Epidermal melanocyte (primary cell): ENCODE measurements at regions not wholly inside any gene's neighbourhood (a gene's known extent, or its start where the extent isn't known, plus 50 kb on each side); places are given as distances from the start of the nearest gene placed in this dataset.
"Not testable (repeated sequence)": the region's sequence is repeated elsewhere in the genome, so short reads cannot be mapped to it uniquely, and the experiment has no call there.

Experiments
- DNase-seq: peaks from one replicate; pipeline ENCODE4 v3.0.0; 2011; ENCODE audit warnings: low spot score; ENCODE audit not compliant: insufficient read length

GRCh38 chr5:68848091-68848490, 245.7 kb upstream of the SLC30A5 start:
- no peak for DNase-seq

DNA sequence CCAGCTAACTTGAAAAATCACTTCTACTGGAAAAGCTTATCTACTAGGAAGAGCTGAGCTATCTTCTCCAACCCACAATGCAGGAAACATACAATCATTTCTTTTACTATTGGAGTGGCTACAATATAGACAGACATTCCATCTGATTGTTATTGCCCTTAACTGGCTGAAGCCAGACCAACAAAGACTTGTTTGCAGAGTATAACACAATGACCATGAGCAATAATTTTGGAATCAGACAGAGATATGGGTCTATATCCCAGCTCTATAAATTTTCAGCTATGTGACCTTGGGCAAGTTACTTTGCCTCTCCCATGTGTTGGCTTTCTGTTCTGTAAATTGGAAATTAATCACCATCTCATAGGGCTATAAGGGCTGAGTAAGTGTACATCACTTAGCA, 244.7 kb upstream of the SLC30A5 start:
- no peak for DNase-seq

- DNase-seq = no peak
Observed at GRCh38 chr5:68849906-68850305, 243.9 kb upstream of the SLC30A5 start.

DNA sequence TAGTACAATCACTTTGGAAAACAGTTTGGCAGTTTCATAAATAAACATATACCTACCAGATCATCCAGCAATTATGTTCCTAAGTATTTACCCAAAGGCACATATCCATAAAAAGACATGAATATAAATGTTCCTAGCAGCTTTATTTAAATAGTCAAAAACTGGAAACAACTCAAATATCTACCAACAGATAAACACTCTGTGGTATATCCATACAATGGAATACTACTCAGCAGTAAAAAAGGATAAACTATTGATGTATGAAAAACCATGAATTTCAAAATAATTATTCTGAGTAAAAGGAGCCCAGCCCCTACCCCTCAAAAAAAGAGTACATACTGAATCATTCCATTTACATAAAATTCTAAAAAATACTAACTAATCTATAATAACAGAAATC, 232.7 kb upstream of the SLC30A5 start:
- DNase-seq = no peak

- no peak for DNase-seq
Observed at GRCh38 chr5:68862560-68862959, 231.3 kb upstream of the SLC30A5 start.

- DNase-seq = not testable (repeated sequence)
Observed at GRCh38 chr5:68865192-68865591, 228.6 kb upstream of the SLC30A5 start.

GRCh38 chr5:68872088-68872839, 221.6 kb upstream of the SLC30A5 start:
- no peak for DNase-seq

GRCh38 chr5:68873198-68873597, 220.6 kb upstream of the SLC30A5 start:
- DNase-seq = no peak

DNA sequence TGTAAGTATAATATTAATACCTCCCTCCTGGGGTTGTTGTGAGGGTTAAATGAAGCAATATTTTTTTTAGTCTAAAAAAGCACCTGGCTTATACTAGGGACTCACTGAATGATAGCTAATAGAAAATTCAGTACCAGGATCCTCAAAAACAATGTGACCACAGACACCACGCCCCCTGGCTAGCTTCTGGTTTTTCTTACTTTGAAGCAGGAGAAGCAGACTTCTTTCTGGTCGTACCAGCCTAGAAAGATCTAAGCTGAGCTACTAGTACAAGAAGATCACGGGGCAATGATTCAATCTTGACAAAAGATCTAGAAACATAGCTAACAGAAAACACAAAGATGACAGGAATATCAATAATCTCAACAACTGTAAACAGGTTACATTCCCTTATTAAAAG, 218.5 kb upstream of the SLC30A5 start:
- no peak for DNase-seq

GRCh38 chr5:68883436-68883835, 210.4 kb upstream of the SLC30A5 start:
- DNase-seq = no peak

DNA sequence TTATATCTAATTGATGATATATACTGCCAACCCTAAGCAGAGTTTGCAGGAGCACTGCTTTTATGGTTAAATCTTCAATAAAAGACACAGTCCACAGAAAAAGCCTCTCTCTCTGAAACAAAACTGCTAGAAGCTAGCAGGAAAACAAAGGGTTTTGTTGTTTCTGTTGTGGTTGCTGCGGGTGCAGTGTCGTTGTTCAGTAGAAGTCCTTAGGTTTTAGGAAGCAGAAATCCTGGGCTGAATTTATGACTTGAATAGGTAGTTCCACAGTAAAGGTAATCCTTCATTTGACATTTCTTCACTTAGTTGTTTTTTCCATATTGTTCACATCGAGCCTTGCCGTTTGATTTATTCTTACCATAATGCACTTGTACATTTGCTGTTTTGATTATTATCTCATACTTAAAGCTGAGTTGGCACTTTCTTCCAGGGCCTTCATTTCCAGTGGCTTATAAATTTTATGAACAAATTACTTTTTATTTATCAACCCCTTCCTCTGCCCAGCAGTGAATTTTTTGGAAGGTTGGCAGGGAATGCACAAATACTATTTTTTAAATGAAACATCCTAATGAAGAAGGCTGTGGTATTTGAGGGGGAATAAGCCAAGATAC, 209.6 kb upstream of the SLC30A5 start:
- DNase-seq = no peak

DNA sequence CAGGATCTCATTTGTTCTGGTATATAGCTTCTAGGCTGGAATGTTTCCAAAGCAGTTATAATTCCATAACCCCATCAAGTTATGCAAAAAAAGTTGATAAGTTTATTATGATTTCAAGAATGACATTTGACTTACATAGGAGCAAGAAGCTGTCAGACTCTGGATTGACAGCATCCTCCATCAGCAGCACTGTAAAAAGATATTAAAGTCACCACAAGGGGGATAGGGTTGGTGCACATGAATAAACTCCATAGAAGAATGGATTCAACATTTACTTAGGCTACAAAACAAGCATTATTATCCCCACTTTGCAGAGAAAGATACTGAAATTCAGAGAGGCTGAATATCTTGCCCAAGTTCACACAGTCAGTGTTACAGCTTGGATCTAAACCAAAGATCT, 208.9 kb upstream of the SLC30A5 start:
- DNase-seq = no peak

DNA sequence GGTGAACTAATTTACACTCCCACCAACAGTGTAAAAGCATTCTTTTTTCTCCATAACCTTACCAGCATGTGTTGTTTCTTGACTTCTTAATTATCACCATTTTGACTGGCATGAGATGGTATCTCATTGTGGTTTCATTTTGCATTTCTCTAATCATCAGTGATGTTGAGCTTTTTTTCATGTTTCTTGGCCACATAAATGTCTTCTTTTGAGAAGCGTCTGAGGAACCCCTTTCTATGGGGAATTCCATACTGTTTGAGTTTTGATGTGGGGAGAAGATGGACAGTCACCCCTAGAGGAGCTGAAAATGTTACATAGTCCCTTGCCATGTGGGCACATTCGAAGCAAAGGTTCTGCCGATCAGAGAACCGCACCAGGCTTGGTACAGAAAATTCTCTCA, 207.0 kb upstream of the SLC30A5 start:
- DNase-seq = no peak

DNA sequence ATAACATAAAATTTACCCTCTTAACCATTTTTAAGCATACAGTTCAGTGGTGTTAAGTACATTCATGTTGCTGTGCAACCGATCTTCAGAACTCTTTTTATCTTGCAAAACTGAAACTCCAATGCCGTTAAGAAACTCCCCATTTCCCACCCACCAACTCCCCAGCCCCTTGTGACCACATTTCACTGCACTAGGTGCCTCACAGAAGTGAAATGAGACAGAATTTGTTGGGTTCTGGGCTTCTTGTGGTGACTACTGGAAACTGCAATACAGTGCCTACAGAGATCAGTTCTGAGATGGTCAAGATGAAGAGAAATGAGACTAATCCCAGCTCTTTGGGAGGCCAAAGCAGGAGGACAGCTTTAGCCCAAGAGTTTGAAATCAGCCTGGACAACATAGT, 202.1 kb upstream of the SLC30A5 start:
- no peak for DNase-seq

DNA sequence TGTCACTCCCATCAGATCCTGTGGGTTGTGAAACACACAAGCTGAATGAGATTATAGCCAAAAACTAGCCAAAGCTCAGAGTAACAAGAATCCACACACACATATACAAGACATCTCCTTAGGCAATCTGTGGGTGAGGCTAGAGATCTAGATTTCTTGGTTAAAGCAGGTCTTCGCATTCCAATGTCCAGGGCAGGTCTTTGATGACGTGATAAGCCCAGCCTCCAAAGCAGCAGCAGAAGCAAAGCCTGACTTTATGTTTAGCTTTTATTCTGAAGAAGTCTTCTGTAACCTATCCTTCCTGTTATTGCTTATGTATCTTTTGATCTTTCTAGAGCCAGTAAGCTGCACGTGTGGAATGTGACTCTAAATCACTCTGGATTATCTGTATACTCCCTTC, 199.1 kb upstream of the SLC30A5 start:
- DNase-seq = no peak

DNA sequence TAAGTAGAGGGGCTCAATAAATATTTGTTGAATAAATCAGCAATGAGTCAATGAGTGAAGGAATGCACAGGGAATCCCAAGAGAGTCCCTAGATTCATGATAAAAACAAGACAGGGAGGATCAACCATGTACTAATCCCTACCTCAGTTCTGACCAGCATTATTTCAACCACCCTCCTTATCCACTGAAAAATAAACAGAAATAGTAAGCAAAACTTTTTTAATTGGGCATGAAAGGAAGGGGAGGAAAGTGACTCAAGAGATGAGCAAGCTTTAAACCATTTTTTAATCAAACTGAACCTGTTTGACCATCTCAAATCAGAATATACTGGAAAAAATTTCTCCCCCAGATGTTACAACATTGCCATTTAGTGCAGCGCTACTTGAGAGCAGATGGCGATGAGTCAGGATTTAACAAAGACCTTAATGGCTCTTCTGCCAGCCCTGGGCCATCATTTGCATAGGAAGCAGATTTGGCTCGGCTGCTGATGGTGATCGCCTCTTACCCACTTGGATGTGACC, 194.8 kb upstream of the SLC30A5 start:
- no peak for DNase-seq

GRCh38 chr5:68911840-68912690, 181.7 kb upstream of the SLC30A5 start:
- DNase-seq = no peak

DNA sequence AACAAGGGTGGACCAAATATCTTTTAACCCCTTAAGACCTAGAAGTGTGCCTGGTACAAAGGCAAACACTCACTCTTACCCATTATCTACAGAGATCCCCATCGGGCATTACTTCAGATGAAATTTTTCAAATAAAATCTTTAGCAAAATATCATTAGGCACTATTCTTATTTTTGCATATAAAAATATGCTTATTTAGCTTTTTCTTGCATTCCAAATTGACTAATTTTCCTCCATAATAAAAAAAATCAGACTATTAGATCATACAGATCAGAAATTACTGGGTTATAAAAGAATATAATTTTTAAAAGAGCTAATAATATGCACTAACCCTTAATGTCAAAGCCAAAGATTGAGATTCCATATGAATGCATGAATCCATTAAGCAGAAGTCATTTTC, 178.7 kb upstream of the SLC30A5 start:
- no peak for DNase-seq

GRCh38 chr5:68918306-68918705, 175.5 kb upstream of the SLC30A5 start:
- no peak for DNase-seq

- DNase-seq = no peak
Observed at GRCh38 chr5:68919988-68920490, 173.8 kb upstream of the SLC30A5 start.

DNA sequence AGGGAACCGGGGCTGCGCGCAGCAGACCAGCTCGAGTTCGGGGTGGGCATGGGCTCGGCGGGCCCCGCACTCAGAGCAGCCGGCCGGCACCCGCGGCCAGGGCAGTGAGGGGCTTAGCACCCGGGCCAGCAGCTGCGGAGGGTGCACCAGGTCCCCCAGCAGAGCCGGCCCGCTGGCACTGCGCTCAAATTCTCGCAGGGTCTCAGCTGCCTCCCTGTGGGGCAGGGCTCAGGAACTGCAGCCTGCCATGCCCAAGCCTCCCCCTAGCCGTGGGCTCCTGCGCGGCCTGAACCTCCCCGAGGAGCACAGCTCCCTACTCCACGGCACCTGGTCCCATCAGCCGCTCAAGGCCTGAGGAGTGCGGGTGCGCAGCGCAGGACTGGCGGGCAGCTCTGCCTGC, 172.9 kb upstream of the SLC30A5 start:
- no peak for DNase-seq
